Caco-2 (cell line): ENCODE measurements at regions not wholly inside any gene's neighbourhood (a gene's known extent, or its start where the extent isn't known, plus 50 kb on each side); places are given as distances from the start of the nearest gene placed in this dataset.
"Not testable (repeated sequence)": the region's sequence is repeated elsewhere in the genome, so short reads cannot be mapped to it uniquely, and the experiment has no call there.

Source experiments
- BruUV-seq: library from RNA; stranded (reverse); fragments of 400-500 nt; replicated peaks from 2 replicates; lab custom pipeline; 2021; lab: Mats Ljungman, UMichigan
- CTCF ChIA-PET: fragments of 300-600 bp; sonication (Branson Sonifier 250); formaldehyde crosslinking; loops from one replicate; lab custom pipeline; 2022; ENCODE audit warnings: antibody characterized with exemption; lab: Charles Lee
- POLR2A ChIA-PET: fragments of 300-600 bp; sonication (Branson Sonifier 250); formaldehyde crosslinking; loops from one replicate; lab custom pipeline; 2022; ENCODE audit warnings: antibody characterized with exemption; lab: Charles Lee
- DNase-seq, 2 experiments: peaks; one replicate each; pipeline versions ENCODE4 v3.0.0 to v3.0.0-alpha.2; 2020 to 2022
- H3K27me3 ChIP-seq: replicated peaks from 2 replicates; pipeline ENCODE4 v1.6.0; 2011; ENCODE audit warnings: low read length; ENCODE audit not compliant: control insufficient read depth, insufficient read depth
- H3K36me3 ChIP-seq: 2 replicates; pipeline ENCODE4 v1.5.1; 2011; ENCODE audit warnings: low read length; ENCODE audit not compliant: control insufficient read depth, insufficient read depth
- H3K4me1 ChIP-seq: fragments of 250-450 bp; sonication (Bioruptor Pico); 2 replicates; pipeline ENCODE4 v1.5.1; 2020; ENCODE audit warnings: mild to moderate bottlenecking
- H3K4me3 ChIP-seq: 2 replicates; pipeline ENCODE4 v1.5.1; 2011; ENCODE audit warnings: low read depth, mild to moderate bottlenecking, control low read depth, low read length
- H3K9me3 ChIP-seq: fragments of 250-450 bp; sonication (Bioruptor Pico); 2 replicates; pipeline ENCODE4 v1.5.1; 2020; ENCODE audit warnings: mild to moderate bottlenecking, moderate library complexity
- H3K27ac Mint-ChIP-seq: one replicate; pipeline ENCODE4 v1.8.0; 2022; ENCODE audit warnings: mixed read lengths; ENCODE audit not compliant: unreplicated experiment
- H3K27me3 Mint-ChIP-seq: one replicate; pipeline ENCODE4 v1.8.0; 2022; ENCODE audit warnings: mixed read lengths; ENCODE audit not compliant: insufficient read depth, unreplicated experiment
- H3K36me3 Mint-ChIP-seq: one replicate; pipeline ENCODE4 v1.8.0; 2022; ENCODE audit warnings: mild to moderate bottlenecking, mixed read lengths; ENCODE audit not compliant: insufficient read depth, unreplicated experiment
- H3K4me1 Mint-ChIP-seq: one replicate; pipeline ENCODE4 v1.8.0; 2022; ENCODE audit warnings: low read depth, mixed read lengths; ENCODE audit not compliant: unreplicated experiment
- H3K4me3 Mint-ChIP-seq: one replicate; pipeline ENCODE4 v1.8.0; 2022; ENCODE audit warnings: mild to moderate bottlenecking, moderate library complexity, mixed read lengths; ENCODE audit not compliant: unreplicated experiment
- H3K9me3 Mint-ChIP-seq: one replicate; pipeline ENCODE4 v1.8.0; 2022; ENCODE audit warnings: mixed read lengths; ENCODE audit not compliant: unreplicated experiment
- CTCF ChIP-seq, 2 experiments: fragments of 200-600 bp in 1 of 2; IDR thresholded peaks; 1 replicate in 1 of 2; 2 replicates in 1 of 2; pipeline versions ENCODE4 v1.5.1 to v1.8.0; 2011 to 2022; ENCODE audit warnings: antibody characterized with exemption in 1 of 2, control low read depth in 1 of 2, inconsistent platforms in 1 of 2, low read depth in 1 of 2, low read length in 1 of 2, mild to moderate bottlenecking in 1 of 2, moderate library complexity in 1 of 2; ENCODE audit not compliant: insufficient read depth in 1 of 2, severe bottlenecking in 1 of 2, unreplicated experiment in 1 of 2
- intact Hi-C: fragments of 100-400 bp; cut with micrococcal nuclease; formaldehyde crosslinking; loops from one replicate; pipeline ENCODE4 v1.10.0; 2022; ENCODE audit not compliant: unreplicated experiment

DNA sequence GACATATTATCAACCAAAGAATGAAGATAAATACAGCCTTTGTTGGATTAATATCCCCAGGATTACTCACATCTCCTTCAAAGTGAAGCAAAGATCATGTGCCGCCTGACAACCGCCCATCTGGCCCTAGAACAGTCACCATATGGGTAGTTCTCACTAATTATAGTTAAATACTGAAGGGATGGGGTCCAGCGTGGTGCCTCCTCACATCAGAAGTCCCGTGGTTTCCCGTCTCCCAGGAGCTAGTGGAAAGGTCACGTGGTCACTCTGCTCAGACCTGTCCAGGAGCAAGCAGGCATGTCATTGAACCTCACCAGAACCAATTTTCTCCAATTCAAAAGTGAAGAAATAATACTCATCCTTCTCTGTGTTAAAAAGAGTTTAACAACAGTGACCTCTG lies 434.5 kb downstream of the SHISA9 start:
- TF ChIP-seq CTCF (IDR thresholded peaks at IDR 0.05; ENCODE audit: insufficient read depth in 1 of 2, low read depth in 1 of 2, low read length in 1 of 2, severe bottlenecking in 1 of 2, unreplicated experiment in 1 of 2), result no peak
- H3K4me1 Mint-ChIP-seq, result no peaks in the 10 kb centered on the region
- H3K27me3 ChIP-seq, result no peaks in the 10 kb centered on the region
- peaks cover 4% of the 10 kb centered on the region for H3K27me3 Mint-ChIP-seq
- no peaks in the 10 kb centered on the region for H3K4me1 ChIP-seq
- no peaks in the 10 kb centered on the region for H3K36me3 Mint-ChIP-seq
- H3K36me3 ChIP-seq, result no peaks in the 10 kb centered on the region
- H3K9me3 ChIP-seq, result no peaks in the 10 kb centered on the region
- no TSS peak for BruUV-seq
- POLR2A ChIA-PET, result no interaction called here
- H3K27ac Mint-ChIP-seq, result no peak overlapping the region
- CTCF ChIA-PET, result no interaction called here
- H3K4me3 Mint-ChIP-seq, result no peak overlapping the region
- no peaks in the 10 kb centered on the region for H3K9me3 Mint-ChIP-seq
- DNase-seq, result no peak
- intact Hi-C loops, result no loop called here
- no peak overlapping the region for H3K4me3 ChIP-seq

DNA sequence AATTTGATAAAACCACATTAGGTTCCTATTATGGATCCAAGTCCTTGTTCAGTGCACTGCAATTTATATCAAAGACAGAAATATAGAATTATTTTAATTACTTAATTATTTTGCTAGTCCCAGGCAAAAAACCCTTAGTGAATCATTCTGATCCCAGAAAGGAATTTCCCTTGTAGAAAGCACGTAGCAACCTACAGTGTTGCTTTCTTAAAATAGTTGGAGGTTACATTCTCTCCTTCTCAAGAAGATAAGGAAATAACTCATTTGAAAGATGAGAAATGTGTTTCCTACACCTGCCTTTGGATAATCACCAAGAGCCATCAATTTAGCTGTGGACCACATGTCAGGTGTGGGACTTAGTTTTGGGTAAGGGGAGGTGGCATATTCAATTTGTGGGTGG lies 434.9 kb downstream of the SHISA9 start:
- Histone ChIP-seq H3K4me1 (no peaks in the 10 kb centered on the region), H3K9me3 (no peaks in the 10 kb centered on the region), H3K36me3 (no peaks in the 10 kb centered on the region), H3K27me3 (no peaks in the 10 kb centered on the region), H3K4me3 (no peak overlapping the region)
- Mint-ChIP-seq H3K36me3 (no peaks in the 10 kb centered on the region), H3K27me3 (peaks cover 4% of the 10 kb centered on the region), H3K4me3 (no peak overlapping the region), H3K27ac (no peak overlapping the region), H3K9me3 (no peaks in the 10 kb centered on the region), H3K4me1 (no peaks in the 10 kb centered on the region)
- intact Hi-C loops, result no loop called here
- no peak for DNase-seq
- no TSS peak for BruUV-seq
- CTCF ChIA-PET, result no interaction called here
- POLR2A ChIA-PET, result no interaction called here
- no peak for TF ChIP-seq CTCF (IDR thresholded peaks at IDR 0.05; ENCODE audit: insufficient read depth in 1 of 2, low read depth in 1 of 2, low read length in 1 of 2, severe bottlenecking in 1 of 2, unreplicated experiment in 1 of 2)

GRCh38 chr16:13336907-13337881 lies 435.8 kb downstream of the SHISA9 start:
- H3K4me3 Mint-ChIP-seq, H3K27me3 Mint-ChIP-seq, BruUV-seq, intact Hi-C loops, H3K4me1 ChIP-seq, H3K9me3 ChIP-seq, H3K27me3 ChIP-seq, H3K9me3 Mint-ChIP-seq, CTCF ChIA-PET, H3K27ac Mint-ChIP-seq, DNase-seq, H3K36me3 Mint-ChIP-seq, POLR2A ChIA-PET, H3K36me3 ChIP-seq, H3K4me3 ChIP-seq, H3K4me1 Mint-ChIP-seq: not testable (repeated sequence)
